ENCODE measurements at regions not wholly inside any gene's neighbourhood (a gene's known extent, or its start where the extent isn't known, plus 50 kb on each side); places are given as distances from the start of the nearest gene placed in this dataset.

DNA sequence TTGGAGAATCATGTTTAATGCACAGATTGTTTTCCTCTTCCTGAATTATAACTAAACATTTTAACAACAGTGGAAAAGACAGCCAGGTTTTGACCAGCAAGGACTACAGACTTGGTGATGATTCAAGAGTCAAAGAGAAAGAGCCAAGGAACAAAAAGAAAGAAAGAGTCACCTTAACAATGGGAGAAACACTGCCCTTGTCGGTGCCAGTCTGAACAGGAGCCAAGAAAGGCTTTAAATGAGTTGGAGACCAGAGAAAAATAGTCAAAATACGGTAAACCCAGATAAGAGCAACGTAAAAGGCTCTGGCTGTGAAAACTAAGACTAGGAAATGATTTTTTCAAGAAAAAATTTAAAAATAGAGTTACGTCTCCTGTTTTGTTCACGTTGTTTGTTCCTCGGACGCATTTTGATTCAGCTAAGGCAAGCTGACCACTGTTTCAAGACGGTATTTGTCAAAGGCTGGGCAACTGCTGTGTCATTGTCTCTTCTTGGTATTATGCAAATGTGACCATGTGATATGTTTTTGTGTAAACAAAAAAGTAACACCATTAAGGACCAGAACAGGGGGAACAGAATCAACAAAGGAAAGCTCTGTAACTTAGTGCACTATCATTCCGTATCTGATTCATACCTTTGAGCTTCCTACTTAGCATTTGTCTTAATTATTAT is 634.5 kb downstream of the LIG4 start:
- H3K4me3 ChIP-seq, result no peak overlapping the region
- no peak overlapping the region for H3K4me2 ChIP-seq
- TF ChIP-seq Cebpa-rat (IDR thresholded peaks at IDR 0.05), result no peak
- H3K27me3 ChIP-seq, result no peaks in the 10 kb centered on the region
- H3K9ac ChIP-seq, result no peak overlapping the region
- H4K20me1 ChIP-seq, result no peaks in the 10 kb centered on the region
- no peak overlapping the region for H3K27ac ChIP-seq
- no peaks in the 10 kb centered on the region for H3K4me1 ChIP-seq
- no peaks in the 10 kb centered on the region for H3K9me3 ChIP-seq
- H3K36me3 ChIP-seq, result no peaks in the 10 kb centered on the region

DNA sequence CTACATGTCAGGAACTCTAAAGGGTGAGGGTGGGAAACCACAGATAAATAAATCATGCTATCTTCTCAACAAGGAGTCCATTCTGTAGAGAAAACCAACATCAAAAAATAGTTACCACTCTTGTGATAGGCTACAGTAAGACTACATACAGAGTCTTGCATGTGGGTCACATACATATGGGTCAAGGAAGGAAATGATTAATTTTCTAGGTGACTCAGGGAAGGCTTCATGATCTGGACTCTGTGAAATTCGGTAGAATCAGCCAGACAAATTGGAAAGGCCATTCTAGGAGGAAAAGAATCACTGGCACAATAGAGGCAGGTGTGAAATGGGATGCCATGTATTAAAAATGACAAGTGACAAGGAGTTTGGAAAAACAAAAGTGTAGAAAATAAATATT is 638.9 kb downstream of the LIG4 start:
- H3K4me3 ChIP-seq, result no peak overlapping the region
- TF ChIP-seq Cebpa-rat (IDR thresholded peaks at IDR 0.05), result no peak
- H3K4me1 ChIP-seq, result no peaks in the 10 kb centered on the region
- no peaks in the 10 kb centered on the region for H3K36me3 ChIP-seq
- no peak overlapping the region for H3K9ac ChIP-seq
- H3K27ac ChIP-seq, result no peak overlapping the region
- H3K9me3 ChIP-seq, result no peaks in the 10 kb centered on the region
- H4K20me1 ChIP-seq, result no peaks in the 10 kb centered on the region
- no peaks in the 10 kb centered on the region for H3K27me3 ChIP-seq
- H3K4me2 ChIP-seq, result no peak overlapping the region

- H3K4me3 ChIP-seq, result no peak overlapping the region
- no peaks in the 10 kb centered on the region for H3K27me3 ChIP-seq
- H3K9ac ChIP-seq, result no peak overlapping the region
- H3K4me2 ChIP-seq, result no peak overlapping the region
- no peaks in the 10 kb centered on the region for H4K20me1 ChIP-seq
- H3K36me3 ChIP-seq, result no peaks in the 10 kb centered on the region
- no peak overlapping the region for H3K27ac ChIP-seq
- no peaks in the 10 kb centered on the region for H3K4me1 ChIP-seq
- no peaks in the 10 kb centered on the region for H3K9me3 ChIP-seq
- no peak for TF ChIP-seq Cebpa-rat (IDR thresholded peaks at IDR 0.05)
Observed at GRCh38 chr13:107574517-107575210, 640.7 kb downstream of the LIG4 start.

- TF ChIP-seq Cebpa-rat (IDR thresholded peaks at IDR 0.05), result no peak
- Histone ChIP-seq H3K9me3 (no peaks in the 10 kb centered on the region), H3K27me3 (no peaks in the 10 kb centered on the region)
Observed at GRCh38 chr13:107573184-107573583, 642.2 kb downstream of the LIG4 start.

GRCh38 chr13:107572156-107572555 is 643.2 kb downstream of the LIG4 start:
- no peak overlapping the region for H3K4me3 ChIP-seq
- H3K9ac ChIP-seq, result no peak overlapping the region
- no peaks in the 10 kb centered on the region for H3K27me3 ChIP-seq
- H3K4me1 ChIP-seq, result no peaks in the 10 kb centered on the region
- no peak overlapping the region for H3K27ac ChIP-seq
- H3K36me3 ChIP-seq, result no peaks in the 10 kb centered on the region
- no peak overlapping the region for H3K4me2 ChIP-seq
- no peaks in the 10 kb centered on the region for H4K20me1 ChIP-seq
- no peak for TF ChIP-seq Cebpa-rat (IDR thresholded peaks at IDR 0.05)
- H3K9me3 ChIP-seq, result no peaks in the 10 kb centered on the region

More at GRCh38 chr13:107573184-107573583, 642.2 kb downstream of the LIG4 start:
- Histone ChIP-seq H3K4me3 (no peak overlapping the region), H3K4me2 (no peak overlapping the region), H4K20me1 (no peaks in the 10 kb centered on the region), H3K9ac (no peak overlapping the region), H3K4me1 (no peaks in the 10 kb centered on the region), H3K27ac (no peak overlapping the region), H3K36me3 (no peaks in the 10 kb centered on the region)

DNA sequence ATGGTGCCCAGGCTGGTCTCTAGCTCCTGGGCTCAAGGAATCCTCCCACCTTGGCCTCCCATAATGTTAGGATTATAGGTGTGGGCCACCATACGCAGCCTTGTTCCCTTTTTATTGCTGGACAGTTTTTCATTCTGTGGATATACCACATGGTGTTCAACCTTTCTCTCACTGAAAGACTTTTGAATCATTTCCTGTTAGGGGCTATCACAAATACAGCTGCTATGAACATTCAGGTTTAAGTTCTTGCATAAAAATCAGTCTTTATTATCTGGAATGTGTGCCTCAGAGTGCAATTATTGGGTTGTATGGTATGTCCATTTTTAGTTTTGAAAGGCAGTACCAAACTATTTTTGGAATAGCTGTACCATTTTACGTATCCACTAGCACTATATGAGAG is 647.2 kb downstream of the LIG4 start:
- no peaks in the 10 kb centered on the region for H3K4me1 ChIP-seq
- H3K9me3 ChIP-seq, result no peaks in the 10 kb centered on the region
- no peak overlapping the region for H3K9ac ChIP-seq
- no peaks in the 10 kb centered on the region for H4K20me1 ChIP-seq
- H3K27me3 ChIP-seq, result no peaks in the 10 kb centered on the region
- no peak overlapping the region for H3K4me2 ChIP-seq
- TF ChIP-seq Cebpa-rat (IDR thresholded peaks at IDR 0.05), result no peak
- no peak overlapping the region for H3K27ac ChIP-seq
- no peaks in the 10 kb centered on the region for H3K36me3 ChIP-seq
- H3K4me3 ChIP-seq, result no peak overlapping the region

DNA sequence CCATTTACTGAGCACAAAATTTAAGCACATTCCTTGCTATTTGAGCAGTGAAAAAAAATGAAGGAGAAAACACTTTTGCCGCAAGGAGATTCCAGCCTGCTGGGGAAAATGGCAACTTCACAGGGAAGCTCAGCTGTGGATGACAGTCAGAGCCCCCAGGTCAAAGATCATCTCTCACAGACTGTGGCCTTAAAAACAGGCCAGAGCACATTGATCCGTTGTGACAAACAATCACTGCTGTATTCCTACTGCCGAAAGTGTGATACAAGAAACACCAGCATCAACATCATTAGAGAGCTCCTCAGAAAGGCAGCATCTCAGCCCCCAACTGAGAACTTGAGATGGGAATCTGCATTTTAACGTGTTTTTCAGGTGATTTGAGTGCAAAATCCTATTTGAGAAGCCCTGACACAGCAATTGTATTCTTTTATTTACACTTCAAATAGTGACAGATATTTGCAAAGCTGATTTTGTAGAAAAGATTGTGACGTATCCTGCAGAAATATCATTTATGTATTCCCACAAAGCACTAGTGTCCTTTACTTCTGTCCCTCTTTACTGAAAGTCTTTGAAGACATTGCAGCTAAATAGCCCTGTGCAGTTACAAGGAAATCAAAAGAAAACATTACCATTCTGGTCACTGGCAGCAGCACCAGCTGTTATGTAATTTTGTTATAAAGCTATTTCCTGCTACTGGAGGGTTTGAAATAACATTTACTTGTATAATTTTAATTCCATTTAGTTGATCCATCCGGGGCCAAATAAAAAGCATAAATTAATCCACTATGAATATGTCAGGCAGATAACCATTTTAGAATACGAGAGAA is 652.0 kb downstream of the LIG4 start:
- no peak overlapping the region for H3K27ac ChIP-seq
- H3K36me3 ChIP-seq, result no peaks in the 10 kb centered on the region
- H3K4me2 ChIP-seq, result no peak overlapping the region
- H3K9me3 ChIP-seq, result no peaks in the 10 kb centered on the region
- H3K27me3 ChIP-seq, result no peaks in the 10 kb centered on the region
- no peaks in the 10 kb centered on the region for H4K20me1 ChIP-seq
- no peak overlapping the region for H3K4me3 ChIP-seq
- TF ChIP-seq Cebpa-rat (IDR thresholded peaks at IDR 0.05), result no peak
- no peaks in the 10 kb centered on the region for H3K4me1 ChIP-seq
- H3K9ac ChIP-seq, result no peak overlapping the region

- H3K9me3 ChIP-seq, result no peaks in the 10 kb centered on the region
- no peak for TF ChIP-seq Cebpa-rat (IDR thresholded peaks at IDR 0.05)
- H3K4me1 ChIP-seq, result no peaks in the 10 kb centered on the region
- H3K27me3 ChIP-seq, result no peaks in the 10 kb centered on the region
- H3K4me3 ChIP-seq, result no peak overlapping the region
- H3K27ac ChIP-seq, result no peak overlapping the region
- H3K9ac ChIP-seq, result no peak overlapping the region
- no peak overlapping the region for H3K4me2 ChIP-seq
- no peaks in the 10 kb centered on the region for H3K36me3 ChIP-seq
- no peaks in the 10 kb centered on the region for H4K20me1 ChIP-seq
Observed at GRCh38 chr13:107562203-107562602, 653.1 kb downstream of the LIG4 start.

DNA sequence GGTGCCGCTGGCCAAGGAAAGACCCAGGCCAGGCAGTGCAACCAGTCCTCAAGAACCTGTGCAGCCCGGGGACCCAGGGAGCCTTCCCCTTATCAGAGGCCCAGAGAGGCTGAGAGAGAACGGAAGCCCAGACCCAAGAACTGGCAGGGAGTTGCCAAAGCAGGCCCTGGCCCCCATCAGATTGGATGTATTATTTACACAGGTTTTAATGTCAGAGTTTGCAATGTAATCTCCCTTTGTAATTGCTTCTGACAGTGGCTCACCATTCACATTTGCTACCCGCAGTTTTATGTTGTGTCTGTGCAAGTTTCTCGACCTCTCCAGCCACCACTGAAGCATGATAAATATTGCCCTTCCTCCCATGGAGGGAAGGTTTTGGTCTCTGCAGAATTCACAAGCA is 660.9 kb downstream of the LIG4 start:
- Histone ChIP-seq H4K20me1 (no peaks in the 10 kb centered on the region), H3K4me2 (no peak overlapping the region), H3K9ac (no peak overlapping the region), H3K4me3 (no peak overlapping the region), H3K36me3 (no peaks in the 10 kb centered on the region), H3K27ac (no peak overlapping the region), H3K9me3 (no peaks in the 10 kb centered on the region), H3K27me3 (no peaks in the 10 kb centered on the region), H3K4me1 (no peaks in the 10 kb centered on the region)
- TF ChIP-seq Cebpa-rat (IDR thresholded peaks at IDR 0.05), result no peak

- Histone ChIP-seq H3K4me2 (no peak overlapping the region), H3K27me3 (no peaks in the 10 kb centered on the region), H3K9me3 (no peaks in the 10 kb centered on the region), H3K4me1 (no peaks in the 10 kb centered on the region), H3K4me3 (no peak overlapping the region), H4K20me1 (no peaks in the 10 kb centered on the region), H3K36me3 (no peaks in the 10 kb centered on the region), H3K9ac (no peak overlapping the region), H3K27ac (no peak overlapping the region)
- no peak for TF ChIP-seq Cebpa-rat (IDR thresholded peaks at IDR 0.05)
Observed at GRCh38 chr13:107553838-107554237, 661.5 kb downstream of the LIG4 start.
